GM11168 (cell line): ENCODE measurements at regions not wholly inside any gene's neighbourhood (a gene's known extent, or its start where the extent isn't known, plus 50 kb on each side); places are given as distances from the start of the nearest gene placed in this dataset.

Experiments
- in situ Hi-C: fragments of 300-500 bp; cut with MboI; formaldehyde crosslinking; loops from one replicate; pipeline ENCODE4 v1.12.0; 2022; ENCODE audit warnings: low sequenced_read_pairs; ENCODE audit not compliant: unreplicated experiment

DNA sequence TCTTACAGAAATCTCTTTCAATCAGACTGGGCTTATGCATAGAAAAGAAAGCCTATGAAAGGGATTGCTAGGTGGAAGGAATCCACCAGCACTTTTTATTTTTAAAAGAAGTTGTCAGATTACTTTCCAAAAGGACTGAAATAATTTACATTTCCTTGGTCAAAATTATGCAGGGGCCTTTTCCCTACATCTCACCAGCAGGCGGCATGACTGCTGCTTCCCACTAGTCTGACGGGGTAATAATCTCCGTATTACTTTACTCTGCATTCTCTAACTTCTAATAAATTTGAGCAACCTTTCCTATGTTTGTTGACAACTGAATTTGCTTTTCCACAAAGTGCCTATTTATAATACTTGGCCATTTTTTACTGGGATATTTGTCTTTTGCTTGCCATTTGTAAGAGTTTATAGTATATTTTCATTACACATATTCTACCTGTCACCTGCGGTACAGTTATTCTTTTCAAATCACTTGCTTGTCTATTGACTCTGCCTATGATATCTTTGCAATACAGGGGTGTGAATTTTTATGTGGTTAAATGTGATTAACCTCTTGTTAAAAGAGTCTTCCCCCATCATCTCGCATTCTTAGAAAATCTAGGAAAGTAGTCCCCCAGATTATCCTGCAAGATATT, 51.9 kb upstream of the USP47 start:
- in situ Hi-C loops = loop anchor here (10.0 to 25.0 kb wide), 2 partner anchors 528 to 765 kb away; no protein-coding TSS in a partner anchor

DNA sequence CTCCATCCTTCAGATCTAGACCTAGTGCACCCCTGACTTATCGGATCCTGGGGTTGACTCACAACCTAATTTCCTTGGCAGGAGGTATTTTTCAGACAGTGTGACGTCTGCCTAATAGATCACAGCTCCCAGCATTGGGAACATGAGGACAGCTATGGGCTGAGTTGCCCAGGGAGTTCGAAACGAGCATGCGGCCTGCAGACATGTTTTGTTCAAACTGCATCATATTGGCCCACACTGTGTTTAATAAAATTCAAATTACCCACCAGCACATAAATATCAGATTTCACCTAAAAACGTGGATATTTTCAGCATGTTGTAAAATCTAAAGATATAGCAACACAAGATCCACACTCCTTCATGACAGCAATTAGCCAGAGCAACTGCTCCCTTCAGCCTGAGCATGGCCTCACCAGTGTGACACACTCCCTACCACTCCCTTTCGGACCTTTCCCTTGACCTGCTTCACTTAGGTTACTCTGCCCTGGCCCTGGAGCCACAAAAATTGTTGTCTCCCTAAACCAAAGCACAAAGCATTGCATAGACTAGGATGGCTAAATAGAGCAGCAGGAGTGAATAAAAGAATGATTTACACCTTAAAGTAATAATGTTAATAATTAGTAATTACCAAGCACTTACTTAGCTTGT, 53.6 kb upstream of the USP47 start:
- in situ Hi-C loops = loop anchor here (10.0 to 25.0 kb wide), 2 partner anchors 526 to 763 kb away; no protein-coding TSS in a partner anchor

DNA sequence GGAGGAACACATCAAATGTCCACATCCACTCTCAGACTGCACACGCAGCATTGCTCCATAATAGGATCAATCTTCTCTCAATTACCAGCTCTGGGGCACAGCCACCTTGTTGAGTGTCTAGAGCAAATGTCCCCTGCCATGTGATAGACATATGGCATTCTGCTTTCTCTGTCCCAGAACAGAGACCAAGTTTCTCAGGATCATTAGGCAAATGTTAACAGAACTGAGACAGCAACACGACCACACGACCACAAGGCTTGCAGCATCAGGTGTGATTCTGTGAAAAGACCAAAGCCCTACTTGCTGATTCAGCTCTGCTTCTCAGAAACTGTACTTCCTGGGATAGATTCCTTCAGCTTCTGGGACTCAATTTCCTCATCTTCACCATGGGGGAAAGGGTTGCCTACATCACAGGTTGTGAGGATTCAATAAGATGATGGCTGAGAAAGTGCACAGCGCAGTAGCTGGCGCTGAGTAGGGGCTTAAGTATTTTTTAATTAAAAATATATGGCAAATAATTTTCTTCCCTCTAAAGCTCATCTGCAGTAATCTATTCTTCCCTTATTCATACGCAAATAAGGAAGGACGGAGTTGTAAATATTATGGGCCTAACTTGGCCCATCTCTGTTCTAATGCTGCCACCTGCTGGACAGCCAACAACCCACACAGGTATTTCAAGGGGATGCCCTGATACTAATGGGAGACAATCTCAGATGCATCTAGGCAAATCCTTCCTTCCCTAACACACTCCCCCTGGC, 54.3 kb upstream of the USP47 start:
- in situ Hi-C loops = loop anchor here (10.0 to 25.0 kb wide), 2 partner anchors 525 to 763 kb away; no protein-coding TSS in a partner anchor

DNA sequence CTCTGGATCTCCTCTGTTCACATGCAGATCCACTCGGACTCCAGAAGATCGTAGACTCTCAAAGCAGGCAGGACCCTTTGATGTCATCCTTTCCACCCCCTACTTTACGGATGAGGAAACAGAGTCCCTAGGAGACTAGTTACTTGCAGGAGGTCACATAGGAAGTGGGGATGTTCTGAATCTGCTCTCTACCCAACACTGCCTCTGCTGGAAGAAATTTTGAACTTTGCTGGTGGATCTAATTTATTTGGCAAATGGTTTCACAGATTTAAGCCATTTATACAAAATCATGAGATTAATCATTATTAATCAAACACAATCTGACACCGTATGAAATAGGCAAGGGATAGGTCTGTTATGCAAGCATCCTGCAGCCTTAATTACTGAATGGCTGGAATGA, 55.0 kb upstream of the USP47 start:
- in situ Hi-C loops = loop anchor here (10.0 to 25.0 kb wide), 2 partner anchors 524 to 762 kb away; no protein-coding TSS in a partner anchor

DNA sequence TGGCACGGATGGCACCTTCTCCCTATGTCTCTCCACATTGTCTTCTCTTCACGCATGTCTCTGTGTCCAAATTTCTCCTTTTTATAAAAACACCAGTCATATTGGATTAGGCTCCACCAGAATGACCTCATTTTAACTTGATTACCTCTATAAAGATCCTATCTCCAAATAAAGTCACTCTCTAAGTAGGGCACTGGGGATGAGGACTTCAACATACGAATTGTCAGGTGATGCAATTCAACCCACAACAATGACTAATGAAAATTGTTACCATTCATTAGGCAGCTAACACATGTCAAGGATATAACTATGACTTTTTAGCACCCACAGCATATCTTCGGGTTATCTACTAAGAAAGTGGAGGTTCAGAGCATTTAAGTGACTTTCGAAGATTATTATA, 55.5 kb upstream of the USP47 start:
- in situ Hi-C loops = loop anchor here (10.0 to 25.0 kb wide), 2 partner anchors 524 to 761 kb away; no protein-coding TSS in a partner anchor

DNA sequence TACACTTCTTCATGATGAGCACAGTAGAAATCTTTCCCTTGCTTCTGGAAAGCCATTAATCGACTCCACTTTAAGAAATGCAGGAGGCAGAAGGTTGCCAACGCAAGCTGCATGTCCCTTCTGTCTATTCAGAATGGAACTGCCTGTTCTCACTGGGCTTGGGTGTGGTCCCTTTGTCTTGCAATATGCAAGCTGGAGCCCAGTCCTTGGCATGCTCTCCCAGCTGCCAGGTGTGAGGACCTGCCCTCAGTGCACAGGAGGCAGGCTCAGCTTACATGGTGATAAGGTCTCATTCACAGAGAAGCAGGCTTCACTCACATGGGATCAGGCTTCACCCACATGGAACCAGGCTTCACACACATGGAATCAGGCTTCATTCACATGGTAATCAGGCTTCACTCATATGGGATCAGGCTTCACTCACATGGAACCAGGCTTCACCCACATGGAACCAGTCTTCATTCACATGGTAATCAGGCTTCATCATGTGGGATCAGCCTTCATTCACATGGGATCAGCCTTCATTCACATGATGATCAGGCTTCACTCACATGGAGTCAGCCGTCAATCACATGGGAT, 59.2 kb upstream of the USP47 start:
- in situ Hi-C loops = loop anchor here (10.0 to 25.0 kb wide), 2 partner anchors 520 to 758 kb away; no protein-coding TSS in a partner anchor

DNA sequence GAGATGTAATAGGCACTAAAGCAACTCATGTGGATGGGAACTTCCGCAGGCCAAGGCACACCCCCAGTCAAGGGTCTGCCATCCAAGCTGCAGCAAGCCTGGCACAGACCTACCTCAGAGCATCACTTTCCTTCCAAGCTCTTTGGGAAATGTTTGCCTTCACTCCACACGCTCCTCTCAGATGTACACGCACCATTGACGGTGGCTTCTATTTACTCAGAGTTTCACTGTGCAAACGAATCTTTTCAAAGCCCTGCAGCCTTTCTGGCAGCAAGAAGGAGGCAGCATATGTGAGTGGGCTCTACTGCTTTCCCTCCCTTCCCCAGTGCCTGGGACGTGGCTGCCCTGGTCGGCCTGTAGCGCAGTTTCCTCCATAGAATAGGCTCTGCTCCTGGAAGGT, 60.9 kb upstream of the USP47 start:
- in situ Hi-C loops = loop anchor here (10.0 to 25.0 kb wide), 2 partner anchors 519 to 756 kb away; no protein-coding TSS in a partner anchor

DNA sequence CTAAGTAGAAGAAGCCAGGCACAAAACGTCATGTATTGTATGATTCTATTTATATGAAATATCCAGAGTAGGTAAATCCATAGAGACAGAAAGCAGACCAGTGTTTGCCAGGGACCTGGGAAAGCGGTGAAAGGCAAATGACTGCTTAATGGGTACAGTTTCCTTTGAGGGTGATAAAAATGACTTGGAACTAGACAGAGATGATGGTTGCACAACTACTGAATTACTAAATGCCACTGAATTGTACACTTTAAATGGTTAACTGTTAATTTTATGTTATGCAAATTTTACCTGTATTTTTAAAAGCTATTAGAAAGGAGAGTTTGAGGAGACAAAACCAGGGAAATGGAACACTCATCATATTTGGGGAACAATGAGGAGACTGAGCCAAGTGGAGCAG, 61.8 kb upstream of the USP47 start:
- in situ Hi-C loops = loop anchor here (10.0 to 25.0 kb wide), 2 partner anchors 518 to 755 kb away; no protein-coding TSS in a partner anchor

DNA sequence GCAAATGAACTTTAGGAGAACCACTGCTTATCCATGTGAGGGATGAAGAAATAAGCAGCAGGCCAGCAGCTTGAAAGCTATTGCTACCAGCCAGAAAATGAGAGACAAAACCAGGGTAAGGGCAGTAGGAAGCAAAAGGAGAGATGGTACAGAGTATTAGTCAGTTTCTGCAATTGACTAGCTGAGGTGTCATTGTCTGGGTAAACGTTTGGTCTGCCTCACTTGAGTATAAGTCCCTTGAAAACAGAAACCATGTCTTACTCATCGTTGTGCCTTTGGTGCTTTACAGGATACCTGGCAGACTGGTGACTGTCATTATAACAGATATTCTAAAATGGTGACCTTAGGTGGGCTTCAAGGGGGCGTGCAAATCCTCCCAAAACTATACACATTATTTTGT, 63.9 kb upstream of the USP47 start:
- in situ Hi-C loops = loop anchor here (25.0 kb wide), 1 partner anchor 516 kb away; no protein-coding TSS in a partner anchor

DNA sequence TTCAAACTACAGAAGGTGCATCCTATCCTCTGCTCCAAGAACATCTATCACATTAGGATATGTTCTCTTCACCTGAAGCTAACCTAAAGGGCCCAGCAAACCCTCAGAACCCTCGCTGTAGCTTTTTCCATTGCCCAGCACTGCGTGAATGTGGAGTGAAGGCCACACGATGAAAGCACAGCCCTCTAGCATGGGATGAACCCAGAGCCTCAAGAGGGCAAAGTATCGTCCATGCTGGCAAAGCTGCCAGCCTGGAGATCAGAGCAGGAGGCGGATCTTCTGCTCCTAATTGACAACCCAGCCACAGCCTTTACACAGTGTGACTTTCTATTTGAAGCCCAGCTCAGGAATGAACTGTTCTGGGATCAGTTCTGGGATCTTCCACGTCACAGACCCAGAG, 65.1 kb upstream of the USP47 start:
- in situ Hi-C loops = loop anchor here (25.0 kb wide), 1 partner anchor 514 kb away; no protein-coding TSS in a partner anchor

DNA sequence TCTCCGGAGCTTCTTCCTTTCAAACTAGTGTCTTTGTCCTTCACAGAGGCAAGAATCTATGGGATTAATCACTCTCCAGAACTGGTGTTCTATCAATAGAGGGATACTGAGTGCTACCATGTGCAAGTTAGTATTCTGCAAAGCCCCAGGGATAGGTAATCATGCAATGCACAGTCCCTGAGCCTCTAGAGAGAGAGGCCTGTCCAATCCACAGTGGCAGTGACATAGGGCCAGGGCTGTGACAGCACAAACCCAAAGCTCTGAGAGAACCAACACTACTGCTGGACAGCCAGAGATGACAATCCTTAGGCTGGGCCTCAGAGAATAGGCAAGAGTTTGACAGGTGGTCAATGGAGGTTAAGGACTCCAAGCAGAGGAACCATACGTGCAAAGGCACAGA, 66.8 kb upstream of the USP47 start:
- in situ Hi-C loops = loop anchor here (25.0 kb wide), 1 partner anchor 513 kb away; no protein-coding TSS in a partner anchor

DNA sequence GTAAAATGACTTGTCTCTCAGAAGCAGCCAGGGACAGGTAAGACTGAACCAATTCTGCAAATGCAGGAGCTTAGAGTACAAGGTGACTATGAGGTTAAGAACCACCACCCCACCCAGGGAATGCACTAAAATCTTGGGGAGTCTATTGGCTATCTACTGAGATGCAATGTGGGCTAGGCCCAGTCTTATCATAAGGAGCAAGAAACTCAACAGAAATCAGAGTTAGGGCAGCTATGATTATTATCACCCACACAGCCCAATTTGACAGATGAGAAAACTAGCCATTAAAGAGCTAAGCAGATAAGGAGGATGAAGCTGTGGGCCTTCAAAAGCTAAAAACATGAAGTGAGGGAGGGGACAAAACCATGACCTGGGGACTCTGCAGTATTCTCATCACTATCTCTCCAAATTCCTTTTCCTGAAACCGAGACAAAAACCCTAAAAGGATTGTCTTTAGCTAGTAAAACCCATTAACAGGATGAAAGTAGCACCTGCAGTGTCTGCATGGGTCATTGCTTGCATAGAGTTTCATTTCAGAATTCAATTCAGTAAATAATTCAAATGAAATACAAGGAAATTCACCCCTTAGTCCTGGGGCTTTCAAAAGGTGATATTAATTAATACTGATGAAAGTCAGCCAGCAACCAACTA, 68.8 kb upstream of the USP47 start:
- in situ Hi-C loops = no loop called here

DNA sequence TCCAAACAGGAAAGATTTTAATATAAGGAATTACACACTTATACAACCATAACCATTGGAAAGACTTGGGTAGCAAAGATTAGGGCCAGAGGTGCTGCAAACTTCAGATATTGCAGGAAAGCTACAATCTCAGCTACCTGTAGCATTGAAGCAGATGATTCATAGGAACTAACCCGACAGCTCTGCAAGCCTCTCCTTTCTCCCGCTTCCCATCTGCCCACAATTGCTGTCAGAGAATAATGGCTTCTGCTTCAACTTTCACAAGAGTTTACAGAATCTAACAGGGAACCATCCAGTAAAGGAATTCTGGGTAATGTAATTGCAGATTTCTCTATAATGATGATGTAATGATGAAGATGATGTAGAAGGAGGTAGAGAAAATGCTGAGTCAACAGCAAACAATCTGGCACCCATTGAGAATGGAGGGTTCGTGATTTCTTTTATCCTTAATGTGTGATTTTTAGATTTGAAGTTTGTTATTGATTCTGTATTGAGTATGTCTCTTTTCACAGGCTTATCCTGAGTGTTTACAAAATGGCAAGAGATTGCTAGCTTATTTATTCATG, 70.8 kb upstream of the USP47 start:
- in situ Hi-C loops = no loop called here

DNA sequence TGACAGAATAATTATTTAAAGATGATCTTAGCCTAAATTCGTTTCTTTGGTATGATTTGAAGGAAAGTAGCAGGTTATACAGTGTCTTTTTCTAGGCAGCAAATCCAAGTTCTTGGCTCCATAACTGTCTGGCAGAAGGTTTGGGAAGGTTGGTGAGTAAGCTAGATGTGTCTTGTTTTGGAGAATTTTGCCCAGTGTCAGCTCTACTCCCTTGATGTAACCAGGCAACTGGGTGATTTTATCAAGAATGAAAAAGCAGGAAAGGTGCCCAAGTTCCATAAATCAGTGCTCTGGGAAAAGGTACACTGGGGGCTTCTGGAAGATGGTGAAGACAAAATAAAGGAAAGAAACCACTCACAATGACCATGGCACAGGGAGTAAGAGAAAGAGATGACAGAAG, 71.5 kb upstream of the USP47 start:
- in situ Hi-C loops = no loop called here

DNA sequence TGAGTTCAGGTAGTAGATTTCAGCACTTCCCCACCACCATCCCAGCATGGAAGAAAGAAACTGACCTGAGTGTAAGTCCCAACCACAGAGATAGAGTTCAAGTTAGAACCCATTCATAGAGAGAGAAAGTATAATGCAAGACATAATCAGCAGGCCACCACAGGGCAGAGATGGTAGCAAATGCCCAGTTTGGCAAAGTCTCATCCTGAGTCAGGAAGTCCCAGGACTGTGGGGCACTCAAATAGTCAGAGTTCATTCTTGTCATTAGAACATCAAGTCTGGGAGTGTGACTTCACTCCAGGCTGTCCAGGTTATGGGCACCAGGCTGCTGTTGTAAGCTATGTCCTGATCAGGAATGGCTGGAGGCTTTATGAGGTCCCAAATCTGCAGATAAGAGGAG, 72.0 kb upstream of the USP47 start:
- in situ Hi-C loops = no loop called here

DNA sequence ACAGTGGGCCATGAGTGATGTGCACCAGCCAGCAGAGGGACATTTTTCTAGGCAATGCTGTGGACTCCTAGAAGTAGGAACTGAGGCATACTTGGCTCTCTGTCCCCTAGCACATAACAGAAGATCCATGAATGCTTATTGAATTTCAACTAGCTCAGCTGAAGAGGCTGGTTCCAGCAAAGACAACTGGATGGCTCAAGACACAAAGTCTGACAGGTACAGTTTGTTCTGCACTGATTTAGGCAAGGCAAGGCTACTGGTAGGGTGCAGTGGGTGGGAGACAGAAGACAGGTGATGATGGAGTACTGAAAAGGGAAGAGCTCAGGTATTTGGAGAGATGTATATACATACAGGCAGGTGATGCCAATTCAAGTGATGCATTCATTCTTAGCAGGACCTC, 72.4 kb upstream of the USP47 start:
- in situ Hi-C loops = no loop called here

DNA sequence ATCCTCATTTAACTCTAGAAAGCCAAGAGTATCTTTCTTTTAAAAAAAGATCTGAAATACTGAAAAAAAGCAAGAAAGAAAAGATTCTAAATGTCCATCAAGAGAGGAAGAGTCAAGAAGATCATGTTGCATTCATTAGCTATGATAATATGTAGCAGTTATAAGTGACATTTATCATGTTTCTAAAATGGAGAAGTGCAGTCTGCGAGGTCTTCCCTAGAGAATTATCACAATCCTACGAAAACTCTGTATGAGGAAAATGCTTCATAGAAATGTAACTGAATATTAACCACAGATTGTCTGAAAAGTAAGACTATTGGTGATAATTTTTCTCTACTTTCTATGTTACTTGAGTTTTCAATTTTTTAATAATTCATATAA, 77.4 kb upstream of the USP47 start:
- in situ Hi-C loops = no loop called here

DNA sequence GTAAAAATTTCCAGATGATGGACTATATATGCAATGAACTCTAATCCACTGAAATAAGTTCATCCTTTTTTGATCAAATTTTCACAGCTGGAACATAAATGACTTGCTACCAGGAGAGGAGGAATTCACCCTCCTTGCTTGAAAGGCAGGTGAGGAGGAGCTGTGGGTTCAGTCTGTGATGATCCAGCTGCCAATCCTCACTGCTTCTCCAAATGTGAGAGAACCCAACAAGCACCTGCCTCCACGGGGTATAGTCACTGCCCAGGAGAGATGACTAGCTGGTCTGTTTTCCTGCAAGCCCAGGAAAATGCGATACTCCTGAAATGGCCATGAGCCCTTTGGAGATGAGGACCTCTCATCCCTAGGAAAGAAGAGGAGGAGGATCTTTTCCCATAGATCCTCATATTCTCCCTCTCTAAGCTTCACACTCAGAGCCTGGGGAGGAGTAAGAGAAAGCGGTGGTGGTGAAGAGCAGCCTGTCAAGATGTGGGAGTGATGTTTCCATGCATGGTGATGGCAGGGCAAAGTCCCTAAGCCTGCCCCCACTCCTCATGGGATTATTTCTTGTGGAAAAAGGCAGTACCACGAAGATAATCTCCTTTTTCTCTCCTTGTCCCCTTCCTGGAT, 77.9 kb upstream of the USP47 start:
- in situ Hi-C loops = no loop called here

DNA sequence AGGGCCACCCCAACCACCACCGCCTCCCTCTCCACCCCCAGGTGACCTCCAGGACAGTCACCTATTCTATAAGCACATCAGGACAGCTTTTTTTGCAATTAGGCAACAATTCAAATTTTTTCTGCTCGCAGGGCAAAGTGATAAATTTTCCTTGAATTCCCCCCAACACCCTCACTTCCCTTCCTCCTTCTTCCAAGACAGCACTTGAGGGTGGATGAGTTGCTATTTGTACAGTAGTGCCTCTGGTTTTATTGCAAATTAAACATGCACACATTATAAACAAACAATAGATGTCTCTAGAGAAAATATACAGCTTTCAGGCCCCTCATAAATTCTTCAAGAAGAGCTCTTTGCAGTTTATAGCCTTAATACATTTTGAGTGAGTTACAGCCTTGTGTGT, 80.9 kb upstream of the USP47 start:
- in situ Hi-C loops = no loop called here
